ENCODE measurements at regions not wholly inside any gene's neighbourhood (a gene's known extent, or its start where the extent isn't known, plus 50 kb on each side); places are given as distances from the start of the nearest gene placed in this dataset.

DNA sequence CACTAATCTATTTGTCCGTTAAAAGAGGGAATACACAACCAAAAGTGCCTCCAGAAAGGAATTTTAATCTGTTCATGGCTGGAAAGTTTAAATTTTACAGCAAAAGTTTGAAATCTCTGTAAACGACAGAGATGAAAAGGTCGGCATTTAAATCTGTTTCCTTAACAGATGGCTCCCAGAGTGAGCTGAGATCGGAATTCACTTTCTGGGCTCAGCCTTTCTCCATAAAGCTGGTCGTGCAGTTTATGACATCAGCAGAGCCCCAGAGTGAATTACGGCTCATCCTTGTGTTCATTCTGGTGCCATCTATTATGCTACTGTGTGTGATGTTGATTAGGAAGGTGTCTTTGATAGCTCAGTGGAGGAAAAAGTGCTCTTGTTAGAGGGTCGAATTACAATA lies 117.6 kb upstream of the ZFP64 start:
- ChIA-PET RAD21 (ENCODE audit: low non-redundant PET in 1 of 2, low total read pairs in 2 of 2, uncharacterized antibody in 2 of 2, unreplicated experiment in 2 of 2) (no interaction called here), POLR2A (no interaction called here), CTCF (no interaction called here)
- no peak for TF ChIP-seq EZH2 (IDR thresholded peaks at IDR 0.05)
- TF ChIP-seq, protein P1, sequence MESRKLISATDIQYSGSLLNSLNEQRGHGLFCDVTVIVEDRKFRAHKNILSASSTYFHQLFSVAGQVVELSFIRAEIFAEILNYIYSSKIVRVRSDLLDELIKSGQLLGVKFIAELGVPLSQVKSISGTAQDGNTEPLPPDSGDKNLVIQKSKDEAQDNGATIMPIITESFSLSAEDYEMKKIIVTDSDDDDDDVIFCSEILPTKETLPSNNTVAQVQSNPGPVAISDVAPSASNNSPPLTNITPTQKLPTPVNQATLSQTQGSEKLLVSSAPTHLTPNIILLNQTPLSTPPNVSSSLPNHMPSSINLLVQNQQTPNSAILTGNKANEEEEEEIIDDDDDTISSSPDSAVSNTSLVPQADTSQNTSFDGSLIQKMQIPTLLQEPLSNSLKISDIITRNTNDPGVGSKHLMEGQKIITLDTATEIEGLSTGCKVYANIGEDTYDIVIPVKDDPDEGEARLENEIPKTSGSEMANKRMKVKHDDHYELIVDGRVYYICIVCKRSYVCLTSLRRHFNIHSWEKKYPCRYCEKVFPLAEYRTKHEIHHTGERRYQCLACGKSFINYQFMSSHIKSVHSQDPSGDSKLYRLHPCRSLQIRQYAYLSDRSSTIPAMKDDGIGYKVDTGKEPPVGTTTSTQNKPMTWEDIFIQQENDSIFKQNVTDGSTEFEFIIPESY (IDR thresholded peaks at IDR 0.05; ENCODE audit: extremely low read depth, insufficient replicate concordance, low read length) = no peak
- no peak for TF ChIP-seq ZFX (IDR thresholded peaks at IDR 0.05)
- no peak for TF ChIP-seq SP1 (IDR thresholded peaks at IDR 0.05; ENCODE audit: low read depth)
- TF ChIP-seq CEBPB (IDR thresholded peaks at IDR 0.05; ENCODE audit: low read depth) = no peak
- no peak for TF ChIP-seq CBX3 (IDR thresholded peaks at IDR 0.05; ENCODE audit: low read depth)
- TF ChIP-seq ELF1 (IDR thresholded peaks at IDR 0.05; ENCODE audit: borderline replicate concordance, low read depth) = no peak
- no peak for TF ChIP-seq SRF (IDR thresholded peaks at IDR 0.05; ENCODE audit: low read depth)
- no peak for TF ChIP-seq ZNF274 (IDR thresholded peaks at IDR 0.05; ENCODE audit: low read depth, low read length)
- Histone ChIP-seq H2AFZ (ENCODE audit: low read depth, low read length, poor library complexity, severe bottlenecking) (no peak overlapping the region), H3K79me2 (ENCODE audit: insufficient read depth, low read length) (no peaks in the 10 kb centered on the region), H3K9ac (ENCODE audit: low read length) (no peak overlapping the region), H3K27me3 (ENCODE audit: insufficient read depth, low read length) (peaks cover 16% of the 10 kb centered on the region), H4K20me1 (ENCODE audit: insufficient read depth) (no peaks in the 10 kb centered on the region), H3K4me2 (ENCODE audit: low read length) (no peak overlapping the region), H3K27ac (ENCODE audit: low read depth, low read length) (no peak overlapping the region), H3K4me1 (ENCODE audit: control insufficient read depth in 1 of 2, insufficient read depth in 2 of 2, low read length in 2 of 2) (no peaks in the 10 kb centered on the region), H3K4me3 (replicated peaks in 1 of 2; ENCODE audit: low read depth in 1 of 2, low read length in 2 of 2) (no peak overlapping the region), H3K9me2 (ENCODE audit: insufficient read depth) (no peaks in the 10 kb centered on the region), H3K9me3 (ENCODE audit: control insufficient read depth in 1 of 2, insufficient read depth in 1 of 2, low read depth in 1 of 2, low read length in 2 of 2) (no peaks in the 10 kb centered on the region), H3K36me3 (ENCODE audit: control insufficient read depth in 1 of 2, insufficient read depth in 2 of 2, low read length in 2 of 2) (no peaks in the 10 kb centered on the region)
- ATAC-seq = no peak
- BruUV-seq (replicated peaks) = no TSS peak
- no peak for DNase-seq (ENCODE audit: low read depth, low spot score)
- intact Hi-C loops (cut with micrococcal nuclease) = no loop called here

DNA sequence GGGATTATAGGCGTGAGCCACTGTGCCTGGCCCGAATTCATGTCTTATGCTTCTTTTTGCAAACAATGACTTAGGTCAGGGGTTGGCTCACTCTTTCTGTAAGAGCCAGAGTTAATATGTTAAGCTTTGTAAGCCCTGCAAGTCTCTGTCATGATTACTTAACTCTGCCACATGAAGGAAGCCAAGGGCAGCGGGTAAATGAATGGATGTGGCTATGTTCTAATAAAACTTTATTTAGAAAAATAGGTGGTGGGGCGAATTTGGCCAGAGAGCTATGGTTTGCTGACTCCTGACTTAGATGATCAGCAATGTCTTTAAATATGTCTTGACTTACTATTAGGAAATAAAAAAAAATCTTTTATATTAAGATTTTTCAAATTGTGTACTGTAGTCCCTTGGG lies 114.9 kb upstream of the ZFP64 start:
- RAD21 ChIA-PET (ENCODE audit: low non-redundant PET in 1 of 2, low total read pairs in 2 of 2, uncharacterized antibody in 2 of 2, unreplicated experiment in 2 of 2) = no interaction called here
- CTCF ChIA-PET = no interaction called here

More for the DNA sequence above, 114.9 kb upstream of the ZFP64 start:
- Histone ChIP-seq H3K9me3 (ENCODE audit: control insufficient read depth in 1 of 2, insufficient read depth in 1 of 2, low read depth in 1 of 2, low read length in 2 of 2) (no peaks in the 10 kb centered on the region), H3K9ac (ENCODE audit: low read length) (no peak overlapping the region), H3K79me2 (ENCODE audit: insufficient read depth, low read length) (no peaks in the 10 kb centered on the region), H3K27ac (ENCODE audit: low read depth, low read length) (no peak overlapping the region), H3K4me1 (ENCODE audit: control insufficient read depth in 1 of 2, insufficient read depth in 2 of 2, low read length in 2 of 2) (no peaks in the 10 kb centered on the region), H3K4me2 (ENCODE audit: low read length) (no peak overlapping the region), H3K4me3 (replicated peaks in 1 of 2; ENCODE audit: low read depth in 1 of 2, low read length in 2 of 2) (no peak overlapping the region), H3K27me3 (ENCODE audit: insufficient read depth, low read length) (peaks cover 16% of the 10 kb centered on the region), H2AFZ (ENCODE audit: low read depth, low read length, poor library complexity, severe bottlenecking) (no peak overlapping the region), H3K9me2 (ENCODE audit: insufficient read depth) (no peaks in the 10 kb centered on the region), H4K20me1 (ENCODE audit: insufficient read depth) (no peaks in the 10 kb centered on the region), H3K36me3 (ENCODE audit: control insufficient read depth in 1 of 2, insufficient read depth in 2 of 2, low read length in 2 of 2) (no peaks in the 10 kb centered on the region)
- no peak for ATAC-seq
- POLR2A ChIA-PET = no interaction called here
- BruUV-seq (replicated peaks) = no TSS peak
- intact Hi-C loops (cut with micrococcal nuclease) = no loop called here
- TF ChIP-seq, protein P2, sequence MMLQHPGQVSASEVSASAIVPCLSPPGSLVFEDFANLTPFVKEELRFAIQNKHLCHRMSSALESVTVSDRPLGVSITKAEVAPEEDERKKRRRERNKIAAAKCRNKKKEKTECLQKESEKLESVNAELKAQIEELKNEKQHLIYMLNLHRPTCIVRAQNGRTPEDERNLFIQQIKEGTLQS (IDR thresholded peaks at IDR 0.05) = no peak
- DNase-seq (ENCODE audit: low read depth, low spot score) = no peak

All from HCT116 (cell line).